Fibroblast of lung (primary cell): ENCODE measurements at regions not wholly inside any gene's neighbourhood (a gene's known extent, or its start where the extent isn't known, plus 50 kb on each side); places are given as distances from the start of the nearest gene placed in this dataset.

Source experiments
- CTCF ChIP-seq, 2 donors: IDR thresholded peaks in 1 of 2; conservative IDR thresholded peaks in 1 of 2; 1 replicate in 1 of 2; 2 replicates in 1 of 2; pipeline ENCODE4 v1.5.1; 2011 to 2012; ENCODE audit warnings: low read length in 2 of 2, control low read depth in 1 of 2, inconsistent platforms in 1 of 2, low read depth in 1 of 2, mild to moderate bottlenecking in 1 of 2
- EZH2 ChIP-seq: IDR thresholded peaks from 2 replicates; pipeline ENCODE4 v1.5.1; 2012; ENCODE audit warnings: low read length, control low read depth, mild to moderate bottlenecking; ENCODE audit errors: missing control alignments

DNA sequence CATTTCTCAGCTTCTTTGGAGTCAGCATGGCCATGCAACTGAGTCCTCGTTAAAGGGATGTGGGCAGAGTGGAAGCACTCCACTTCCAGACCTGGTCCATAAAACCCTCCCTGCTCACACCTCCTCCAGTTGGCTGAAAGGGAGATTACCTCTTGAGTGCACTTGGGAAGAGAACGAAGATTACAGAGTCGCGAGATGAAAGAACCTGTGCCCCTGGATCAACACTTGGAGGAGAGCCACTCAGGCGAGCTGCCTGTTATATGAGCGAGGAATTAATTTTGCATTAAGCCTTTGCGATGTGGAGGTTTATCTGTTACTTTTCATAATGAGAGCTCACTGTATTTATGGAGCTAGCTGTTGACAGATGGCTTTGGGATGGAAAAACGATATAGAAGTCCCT, 147.9 kb downstream of the MAF start:
- TF ChIP-seq CTCF (conservative IDR thresholded peaks at IDR 0.05 in 1 of 2, IDR thresholded peaks at IDR 0.05 in 1 of 2; ENCODE audit: low read depth in 1 of 2, low read length in 2 of 2), result no peak
- no peak for TF ChIP-seq EZH2
